Astrocyte (in vitro differentiated cells and primary cell): ENCODE measurements at regions not wholly inside any gene's neighbourhood (a gene's known extent, or its start where the extent isn't known, plus 50 kb on each side); places are given as distances from the start of the nearest gene placed in this dataset.
A peak's percentile ranks its signal among the peaks of the same experiment; 100 is the strongest.

Experiments
- DNase-seq: peaks from one replicate; pipeline ENCODE4 v3.0.0-alpha.2; 2010; ENCODE audit warnings: low read depth
- FAIRE-seq: peaks from 2 replicates; lab custom pipeline; 2011; peaks lifted over from hg19 to GRCh38; lab: Jason Lieb, UNC
- H2AFZ ChIP-seq: 2 replicates; pipeline ENCODE4 v1.6.0; 2012; ENCODE audit warnings: low read depth, low read length, inconsistent platforms
- H3K27ac ChIP-seq: 2 replicates; pipeline ENCODE4 v1.5.1; 2011; ENCODE audit warnings: low read depth, low read length, inconsistent platforms
- H3K27me3 ChIP-seq: 2 replicates; pipeline ENCODE4 v1.6.0; 2011; ENCODE audit warnings: low read length, inconsistent platforms; ENCODE audit not compliant: insufficient read depth
- H3K36me3 ChIP-seq: 2 replicates; pipeline ENCODE4 v1.5.1; 2011; ENCODE audit warnings: low read length, inconsistent platforms; ENCODE audit not compliant: insufficient read depth
- H3K4me1 ChIP-seq: 2 replicates; pipeline ENCODE4 v1.5.1; 2011; ENCODE audit warnings: low read length, inconsistent platforms; ENCODE audit not compliant: insufficient read depth
- H3K4me2 ChIP-seq: 2 replicates; pipeline ENCODE4 v1.6.0; 2012; ENCODE audit warnings: low read length, inconsistent platforms
- H3K4me3 ChIP-seq: 2 replicates; pipeline ENCODE4 v1.5.1; 2011; ENCODE audit warnings: low read depth, mild to moderate bottlenecking, low read length, inconsistent platforms; ENCODE audit not compliant: insufficient read depth
- H3K79me2 ChIP-seq: 2 replicates; pipeline ENCODE4 v1.6.0; 2012; ENCODE audit warnings: mild to moderate bottlenecking, low read length, inconsistent platforms; ENCODE audit not compliant: insufficient read depth
- H3K9ac ChIP-seq: 2 replicates; pipeline ENCODE4 v1.6.0; 2012; ENCODE audit warnings: mild to moderate bottlenecking, low read length, inconsistent platforms
- H3K9me3 ChIP-seq: 2 replicates; pipeline ENCODE4 v1.5.1; 2012; ENCODE audit warnings: low read depth, mild to moderate bottlenecking, low read length, inconsistent platforms; ENCODE audit not compliant: insufficient read depth
- H4K20me1 ChIP-seq: 2 replicates; pipeline ENCODE4 v1.6.0; 2012; ENCODE audit warnings: low read length, inconsistent platforms; ENCODE audit not compliant: insufficient read depth
- H3K27ac Mint-ChIP-seq: one replicate; pipeline ENCODE4 v1.8.0; 2021; ENCODE audit warnings: mild to moderate bottlenecking, mixed read lengths; ENCODE audit not compliant: unreplicated experiment
- H3K27me3 Mint-ChIP-seq: one replicate; pipeline ENCODE4 v1.8.0; 2021; ENCODE audit warnings: low read depth, mixed read lengths; ENCODE audit not compliant: unreplicated experiment
- H3K36me3 Mint-ChIP-seq: one replicate; pipeline ENCODE4 v1.8.0; 2021; ENCODE audit warnings: low read depth, mixed read lengths; ENCODE audit not compliant: unreplicated experiment
- H3K4me1 Mint-ChIP-seq: one replicate; pipeline ENCODE4 v1.8.0; 2021; ENCODE audit warnings: low read depth, mixed read lengths; ENCODE audit not compliant: unreplicated experiment
- H3K4me3 Mint-ChIP-seq: one replicate; pipeline ENCODE4 v1.8.0; 2021; ENCODE audit warnings: mild to moderate bottlenecking, moderate library complexity, mixed read lengths; ENCODE audit not compliant: unreplicated experiment
- H3K9me3 Mint-ChIP-seq: one replicate; pipeline ENCODE4 v1.8.0; 2021; ENCODE audit warnings: mild to moderate bottlenecking, mixed read lengths; ENCODE audit not compliant: unreplicated experiment
- CTCF ChIP-seq: IDR thresholded peaks from 2 replicates; pipeline ENCODE4 v1.5.1; 2011; ENCODE audit warnings: low read depth, mild to moderate bottlenecking, inconsistent platforms, low read length, moderate library complexity; ENCODE audit not compliant: insufficient read depth
- EZH2 ChIP-seq: IDR thresholded peaks from 2 replicates; pipeline ENCODE4 v1.6.1; 2012; ENCODE audit warnings: mild to moderate bottlenecking, low read length, inconsistent platforms; ENCODE audit not compliant: insufficient read depth

DNA sequence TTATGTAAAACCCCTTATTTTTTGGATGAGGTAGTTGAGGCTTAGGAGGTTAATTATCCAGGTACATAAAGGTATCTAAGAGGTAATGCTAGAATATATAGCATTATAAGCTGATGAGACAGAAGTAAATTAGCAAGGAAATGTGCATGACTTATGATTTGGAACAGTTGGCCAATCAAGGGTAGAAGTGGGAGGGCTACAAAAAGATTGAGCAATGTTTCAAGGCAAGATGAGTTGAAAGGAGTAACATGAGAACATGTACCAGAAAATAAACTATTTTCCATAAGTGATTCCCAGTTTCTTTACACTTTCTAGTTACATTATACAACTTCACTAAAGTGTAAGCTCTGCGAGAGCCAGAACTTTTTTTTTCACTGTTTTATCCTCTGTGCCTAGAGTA is 290.9 kb downstream of the LRIG3 start:
- H3K9me3 ChIP-seq = no peaks in the 10 kb centered on the region
- H3K36me3 Mint-ChIP-seq = no peaks in the 10 kb centered on the region
- no peak overlapping the region for H3K9ac ChIP-seq
- H3K4me1 ChIP-seq = no peaks in the 10 kb centered on the region
- H3K36me3 ChIP-seq = no peaks in the 10 kb centered on the region
- H3K27me3 ChIP-seq = no peaks in the 10 kb centered on the region
- TF ChIP-seq CTCF = no peak
- no peak for TF ChIP-seq EZH2
- peaks cover 11% of the 10 kb centered on the region for H3K4me1 Mint-ChIP-seq
- H3K4me3 Mint-ChIP-seq = no peak overlapping the region
- no peaks in the 10 kb centered on the region for H4K20me1 ChIP-seq
- H3K27ac ChIP-seq = no peak overlapping the region
- H3K4me3 ChIP-seq = no peak overlapping the region
- H3K79me2 ChIP-seq = no peaks in the 10 kb centered on the region
- peaks cover 2% of the 10 kb centered on the region for H3K9me3 Mint-ChIP-seq
- DNase-seq (peak; percentile 21), FAIRE-seq (no peak)
- H3K27ac Mint-ChIP-seq = no peak overlapping the region
- no peak overlapping the region for H3K4me2 ChIP-seq
- no peak overlapping the region for H2AFZ ChIP-seq
- no peaks in the 10 kb centered on the region for H3K27me3 Mint-ChIP-seq

DNA sequence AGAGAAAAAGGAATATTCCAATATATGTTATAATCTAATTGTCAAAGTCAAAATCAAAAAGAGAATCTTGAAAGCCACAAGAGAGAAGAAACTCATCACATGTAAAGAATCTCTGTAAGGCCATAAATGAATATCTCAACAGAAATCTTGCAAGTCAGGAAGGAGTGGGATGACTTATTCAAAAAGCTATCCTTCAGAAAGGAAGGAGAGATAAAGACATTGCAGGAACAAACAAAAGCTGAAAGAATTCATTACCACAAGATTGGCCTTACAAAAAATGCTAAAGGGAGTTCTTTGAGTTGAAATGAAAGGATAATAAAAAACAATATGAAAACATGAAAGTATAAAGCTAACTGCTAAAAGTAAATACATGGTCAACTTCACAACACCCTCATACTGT is 286.8 kb downstream of the LRIG3 start:
- Histone ChIP-seq H3K36me3 (no peaks in the 10 kb centered on the region), H3K4me2 (no peak overlapping the region), H3K4me3 (no peak overlapping the region), H3K27me3 (no peaks in the 10 kb centered on the region), H3K79me2 (no peaks in the 10 kb centered on the region), H3K9me3 (no peaks in the 10 kb centered on the region), H3K4me1 (no peaks in the 10 kb centered on the region), H3K9ac (no peak overlapping the region), H3K27ac (no peak overlapping the region), H2AFZ (no peak overlapping the region), H4K20me1 (no peaks in the 10 kb centered on the region)
- no peak overlapping the region for H3K4me3 Mint-ChIP-seq
- DNase-seq = peak; percentile 80
- TF ChIP-seq EZH2 (no peak), CTCF (no peak)
- H3K27me3 Mint-ChIP-seq = no peaks in the 10 kb centered on the region
- H3K4me1 Mint-ChIP-seq = peaks cover 11% of the 10 kb centered on the region
- peak; percentile 26 for FAIRE-seq
- H3K36me3 Mint-ChIP-seq = peaks cover 2% of the 10 kb centered on the region
- peak overlapping the region; percentile 23 for H3K27ac Mint-ChIP-seq
- H3K9me3 Mint-ChIP-seq = peaks cover 6% of the 10 kb centered on the region

- H3K9me3 Mint-ChIP-seq = peaks cover 4% of the 10 kb centered on the region
- H3K79me2 ChIP-seq = no peaks in the 10 kb centered on the region
Observed at GRCh38 chr12:58639318-58639934, 280.9 kb downstream of the LRIG3 start.

More at GRCh38 chr12:58639318-58639934, 280.9 kb downstream of the LRIG3 start:
- DNase-seq (peak; percentile 91), FAIRE-seq (no peak)
- H3K27ac Mint-ChIP-seq = no peak overlapping the region
- Histone ChIP-seq H3K4me2 (peak overlapping the region; percentile 4), H3K36me3 (no peaks in the 10 kb centered on the region), H3K9ac (no peak overlapping the region), H4K20me1 (no peaks in the 10 kb centered on the region), H3K27me3 (no peaks in the 10 kb centered on the region), H2AFZ (no peak overlapping the region), H3K4me3 (no peak overlapping the region), H3K9me3 (no peaks in the 10 kb centered on the region), H3K4me1 (peaks cover 5% of the 10 kb centered on the region), H3K27ac (peak overlapping the region; percentile 63)
- TF ChIP-seq EZH2 (no peak), CTCF (no peak)
- H3K4me3 Mint-ChIP-seq = no peak overlapping the region
- no peaks in the 10 kb centered on the region for H3K27me3 Mint-ChIP-seq
- peaks cover 2% of the 10 kb centered on the region for H3K36me3 Mint-ChIP-seq
- H3K4me1 Mint-ChIP-seq = peaks cover 19% of the 10 kb centered on the region
